ENCODE measurements at regions not wholly inside any gene's neighbourhood (a gene's known extent, or its start where the extent isn't known, plus 50 kb on each side); places are given as distances from the start of the nearest gene placed in this dataset.

- DNase-seq (ENCODE audit: low spot score), result no peak
Observed at GRCh38 chr4:123862812-123863211, 466.2 kb downstream of the SPRY1 start.

GRCh38 chr4:123866796-123867195 is 470.2 kb downstream of the SPRY1 start:
- Histone ChIP-seq H3K9me2 (ENCODE audit: insufficient read depth, low read length) (no peaks in the 10 kb centered on the region), H2AFZ (ENCODE audit: low read length) (no peak overlapping the region), H3K9me3 (ENCODE audit: low read length) (no peaks in the 10 kb centered on the region; the same call in 1 of the 2 replicates), H3K36me3 (ENCODE audit: insufficient read depth, low read length) (no peaks in the 10 kb centered on the region), H3K4me1 (ENCODE audit: insufficient read depth, low read length, poor library complexity, severe bottlenecking) (no peaks in the 10 kb centered on the region), H4K20me1 (ENCODE audit: insufficient read depth, low read length) (no peaks in the 10 kb centered on the region), H3K4me3 (ENCODE audit: low read depth, low read length, poor library complexity, severe bottlenecking) (no peak overlapping the region), H3K4me2 (ENCODE audit: low read length) (no peak overlapping the region), H3K79me2 (ENCODE audit: insufficient read depth, low read depth, low read length) (no peaks in the 10 kb centered on the region), H3K27ac (ENCODE audit: low read depth, low read length, poor library complexity, severe bottlenecking) (no peak overlapping the region)
- DNase-seq (ENCODE audit: low spot score), result no peak
- no TSS peak for BruUV-seq (replicated peaks)
- ChIA-PET CTCF (ENCODE audit: unreplicated experiment) (no interaction called here), POLR2A (no interaction called here)
- intact Hi-C loops (cut with micrococcal nuclease; ENCODE audit: unreplicated experiment), result no loop called here
- TF ChIP-seq EZH2phosphoT487 (IDR thresholded peaks at IDR 0.05; ENCODE audit: borderline replicate concordance, low read depth, low read length) (no peak), CTCF (conservative IDR thresholded peaks at IDR 0.05; ENCODE audit: low read length) (no peak)

More at GRCh38 chr4:123862812-123863211, 466.2 kb downstream of the SPRY1 start:
- Histone ChIP-seq H3K9me2 (ENCODE audit: insufficient read depth, low read length) (no peaks in the 10 kb centered on the region), H3K79me2 (ENCODE audit: insufficient read depth, low read depth, low read length) (no peaks in the 10 kb centered on the region), H4K20me1 (ENCODE audit: insufficient read depth, low read length) (no peaks in the 10 kb centered on the region), H2AFZ (ENCODE audit: low read length) (no peak overlapping the region), H3K4me2 (ENCODE audit: low read length) (no peak overlapping the region), H3K27ac (ENCODE audit: low read depth, low read length, poor library complexity, severe bottlenecking) (no peak overlapping the region), H3K9me3 (ENCODE audit: low read length) (no peaks in the 10 kb centered on the region), H3K4me1 (ENCODE audit: insufficient read depth, low read length, poor library complexity, severe bottlenecking) (no peaks in the 10 kb centered on the region), H3K4me3 (ENCODE audit: low read depth, low read length, poor library complexity, severe bottlenecking) (no peak overlapping the region), H3K36me3 (ENCODE audit: insufficient read depth, low read length) (no peaks in the 10 kb centered on the region)
- TF ChIP-seq CTCF (conservative IDR thresholded peaks at IDR 0.05; ENCODE audit: low read length), result no peak
- intact Hi-C loops (cut with micrococcal nuclease; ENCODE audit: unreplicated experiment), result no loop called here
- no TSS peak for BruUV-seq (replicated peaks)
- ChIA-PET CTCF (ENCODE audit: unreplicated experiment) (no interaction called here), POLR2A (no interaction called here)

GRCh38 chr4:123867910-123868587 is 471.5 kb downstream of the SPRY1 start:
- no peaks in the 10 kb centered on the region for H3K9me2 ChIP-seq (ENCODE audit: insufficient read depth, low read length)

More at GRCh38 chr4:123867910-123868587, 471.5 kb downstream of the SPRY1 start:
- DNase-seq (ENCODE audit: low spot score), result no peak
- BruUV-seq (replicated peaks), result no TSS peak
- ChIA-PET CTCF (ENCODE audit: unreplicated experiment) (no interaction called here), POLR2A (interaction anchor here (0.7 kb wide), 1 partner anchor 31 kb away, joined by 4 read pairs; no protein-coding TSS in a partner anchor)
- no peaks in the 10 kb centered on the region for H4K20me1 ChIP-seq (ENCODE audit: insufficient read depth, low read length)
- H3K4me2 ChIP-seq (ENCODE audit: low read length), result no peak overlapping the region
- H3K4me3 ChIP-seq (ENCODE audit: low read depth, low read length, poor library complexity, severe bottlenecking), result no peak overlapping the region
- no peak for TF ChIP-seq EZH2phosphoT487 (IDR thresholded peaks at IDR 0.05; ENCODE audit: borderline replicate concordance, low read depth, low read length)
- no peaks in the 10 kb centered on the region for H3K36me3 ChIP-seq (ENCODE audit: insufficient read depth, low read length)
- H3K79me2 ChIP-seq (ENCODE audit: insufficient read depth, low read depth, low read length), result no peaks in the 10 kb centered on the region
- H3K9me3 ChIP-seq (ENCODE audit: low read length), result no peaks in the 10 kb centered on the region; the same call in 1 of the 2 replicates
- H3K27ac ChIP-seq (ENCODE audit: low read depth, low read length, poor library complexity, severe bottlenecking), result no peak overlapping the region
- H3K4me1 ChIP-seq (ENCODE audit: insufficient read depth, low read length, poor library complexity, severe bottlenecking), result no peaks in the 10 kb centered on the region
- intact Hi-C loops (cut with micrococcal nuclease; ENCODE audit: unreplicated experiment), result no loop called here
- no peak overlapping the region for H2AFZ ChIP-seq (ENCODE audit: low read length)

All from OCI-LY7 (cell line).